NCI-H1105 (cell line): ENCODE measurements at regions not wholly inside any gene's neighbourhood (a gene's known extent, or its start where the extent isn't known, plus 50 kb on each side); places are given as distances from the start of the nearest gene placed in this dataset.
"Not testable (repeated sequence)": the region's sequence is repeated elsewhere in the genome, so short reads cannot be mapped to it uniquely, and the experiment has no call there.

Experiments
- DNase-seq: peaks from one replicate; lab custom pipeline; 2025; lab: John Stamatoyannopoulos, UW

GRCh38 chr4:166153548-166153947, 280.5 kb downstream of the TLL1 start:
- no peak for DNase-seq

- no peak for DNase-seq
Measured at GRCh38 chr4:166162327-166162726, 289.3 kb downstream of the TLL1 start.

GRCh38 chr4:166165829-166166420, 292.9 kb downstream of the TLL1 start:
- peak; percentile 40 for DNase-seq

- no peak for DNase-seq
Measured at GRCh38 chr4:166169111-166169510, 296.1 kb downstream of the TLL1 start.

- DNase-seq: no peak
Measured at GRCh38 chr4:166172619-166173018, 299.6 kb downstream of the TLL1 start.

GRCh38 chr4:166174717-166175490, 301.9 kb downstream of the TLL1 start:
- DNase-seq: no peak

GRCh38 chr4:166182145-166182544, 309.1 kb downstream of the TLL1 start:
- DNase-seq: no peak

- no peak for DNase-seq
Measured at GRCh38 chr4:166195101-166195500, 322.1 kb downstream of the TLL1 start.

- no peak for DNase-seq
Measured at GRCh38 chr4:166197166-166197565, 324.1 kb downstream of the TLL1 start.

GRCh38 chr4:166198041-166198440, 325.0 kb downstream of the TLL1 start:
- no peak for DNase-seq

GRCh38 chr4:166198516-166199310, 325.7 kb downstream of the TLL1 start:
- DNase-seq: no peak

- DNase-seq: no peak
Measured at GRCh38 chr4:166202991-166203390, 330.0 kb downstream of the TLL1 start.

- not testable (repeated sequence) for DNase-seq
Measured at GRCh38 chr4:166212326-166212725, 339.3 kb downstream of the TLL1 start.

- DNase-seq: no peak
Measured at GRCh38 chr4:166222271-166222670, 349.2 kb downstream of the TLL1 start.

GRCh38 chr4:166228112-166228511, 355.1 kb downstream of the TLL1 start:
- DNase-seq: no peak

- no peak for DNase-seq
Measured at GRCh38 chr4:166229799-166230198, 356.8 kb downstream of the TLL1 start.

GRCh38 chr4:166230841-166231240, 357.8 kb downstream of the TLL1 start:
- no peak for DNase-seq

- no peak for DNase-seq
Measured at GRCh38 chr4:166239354-166239753, 366.3 kb downstream of the TLL1 start.

- DNase-seq: no peak
Measured at GRCh38 chr4:166252487-166253402, 379.7 kb downstream of the TLL1 start.

GRCh38 chr4:166257276-166257675, 384.2 kb downstream of the TLL1 start:
- DNase-seq: no peak

- peak; percentile 6 for DNase-seq
Measured at GRCh38 chr4:166257891-166258290, 384.9 kb downstream of the TLL1 start.

- DNase-seq: no peak
Measured at GRCh38 chr4:166259081-166259480, 386.0 kb downstream of the TLL1 start.
